KMS-11 (cell line): ENCODE measurements at regions not wholly inside any gene's neighbourhood (a gene's known extent, or its start where the extent isn't known, plus 50 kb on each side); places are given as distances from the start of the nearest gene placed in this dataset.

Source experiments
- H2AFZ ChIP-seq: fragments of 200-600 bp; sonication (generic); 2 replicates; pipeline ENCODE4 v1.6.1; 2016; ENCODE audit warnings: antibody characterized with exemption, mixed run types, low read depth
- H3K27ac ChIP-seq: fragments of 200-600 bp; sonication (generic); 2 replicates; pipeline ENCODE4 v1.6.1; 2016; ENCODE audit warnings: mild to moderate bottlenecking, mixed run types
- H3K27me3 ChIP-seq: fragments of 200-600 bp; sonication (generic); 2 replicates; pipeline ENCODE4 v1.6.1; 2017; ENCODE audit warnings: mild to moderate bottlenecking, low read depth, mixed run types, moderate library complexity; ENCODE audit not compliant: insufficient read depth
- H3K36me3 ChIP-seq: fragments of 200-600 bp; sonication (generic); 2 replicates; pipeline ENCODE4 v1.6.1; 2017; ENCODE audit warnings: mild to moderate bottlenecking, mixed run types; ENCODE audit not compliant: insufficient read depth
- H3K4me1 ChIP-seq: fragments of 200-600 bp; sonication (generic); 2 replicates; pipeline ENCODE4 v1.6.1; 2016; ENCODE audit warnings: mild to moderate bottlenecking, low read depth, mixed run types; ENCODE audit not compliant: poor library complexity, severe bottlenecking
- H3K4me2 ChIP-seq: fragments of 200-600 bp; sonication (generic); 2 replicates; pipeline ENCODE4 v1.7.0; 2016; ENCODE audit warnings: mild to moderate bottlenecking, mixed run types
- H3K4me3 ChIP-seq: fragments of 200-600 bp; sonication (generic); IDR thresholded peaks from 2 replicates; pipeline ENCODE4 v1.6.1; 2017; ENCODE audit warnings: low read depth, low read length, mixed read lengths; ENCODE audit not compliant: insufficient read depth
- H3K79me2 ChIP-seq: fragments of 200-600 bp; sonication (generic); 2 replicates; pipeline ENCODE4 v1.6.1; 2016; ENCODE audit warnings: low read depth, mixed run types; ENCODE audit not compliant: insufficient read depth
- H3K9ac ChIP-seq: fragments of 200-600 bp; sonication (generic); 2 replicates; pipeline ENCODE4 v1.6.1; 2016; ENCODE audit warnings: mild to moderate bottlenecking, mixed run types
- H4K20me1 ChIP-seq: fragments of 200-600 bp; sonication (generic); 2 replicates; pipeline ENCODE4 v1.6.1; 2016; ENCODE audit warnings: mild to moderate bottlenecking, mixed run types; ENCODE audit not compliant: insufficient read depth
- TF ChIP-seq, protein P1 (sequence below): fragments of 200-600 bp; sonication (generic); conservative IDR thresholded peaks from 2 replicates; pipeline ENCODE4 v1.6.1; 2017; ENCODE audit warnings: low read depth, mild to moderate bottlenecking, antibody characterized with exemption, low read length, moderate library complexity, mixed read lengths

GRCh38 chr10:123549761-123550454 lies 116.2 kb upstream of the GPR26 start:
- H3K4me1 ChIP-seq = no peaks in the 10 kb centered on the region
- H3K4me3 ChIP-seq = no peak overlapping the region
- H3K79me2 ChIP-seq = no peaks in the 10 kb centered on the region
- no peak overlapping the region for H2AFZ ChIP-seq
- TF ChIP-seq, protein P1, sequence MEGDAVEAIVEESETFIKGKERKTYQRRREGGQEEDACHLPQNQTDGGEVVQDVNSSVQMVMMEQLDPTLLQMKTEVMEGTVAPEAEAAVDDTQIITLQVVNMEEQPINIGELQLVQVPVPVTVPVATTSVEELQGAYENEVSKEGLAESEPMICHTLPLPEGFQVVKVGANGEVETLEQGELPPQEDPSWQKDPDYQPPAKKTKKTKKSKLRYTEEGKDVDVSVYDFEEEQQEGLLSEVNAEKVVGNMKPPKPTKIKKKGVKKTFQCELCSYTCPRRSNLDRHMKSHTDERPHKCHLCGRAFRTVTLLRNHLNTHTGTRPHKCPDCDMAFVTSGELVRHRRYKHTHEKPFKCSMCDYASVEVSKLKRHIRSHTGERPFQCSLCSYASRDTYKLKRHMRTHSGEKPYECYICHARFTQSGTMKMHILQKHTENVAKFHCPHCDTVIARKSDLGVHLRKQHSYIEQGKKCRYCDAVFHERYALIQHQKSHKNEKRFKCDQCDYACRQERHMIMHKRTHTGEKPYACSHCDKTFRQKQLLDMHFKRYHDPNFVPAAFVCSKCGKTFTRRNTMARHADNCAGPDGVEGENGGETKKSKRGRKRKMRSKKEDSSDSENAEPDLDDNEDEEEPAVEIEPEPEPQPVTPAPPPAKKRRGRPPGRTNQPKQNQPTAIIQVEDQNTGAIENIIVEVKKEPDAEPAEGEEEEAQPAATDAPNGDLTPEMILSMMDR = no peak
- no peaks in the 10 kb centered on the region for H4K20me1 ChIP-seq
- no peaks in the 10 kb centered on the region for H3K36me3 ChIP-seq
- H3K27me3 ChIP-seq = no peaks in the 10 kb centered on the region
- no peak overlapping the region for H3K4me2 ChIP-seq
- H3K27ac ChIP-seq = no peak overlapping the region
- no peak overlapping the region for H3K9ac ChIP-seq

GRCh38 chr10:123550675-123551096 lies 115.5 kb upstream of the GPR26 start:
- Histone ChIP-seq H3K4me3 (no peak overlapping the region), H3K4me2 (no peak overlapping the region), H2AFZ (no peak overlapping the region), H3K9ac (no peak overlapping the region), H3K79me2 (no peaks in the 10 kb centered on the region), H3K36me3 (no peaks in the 10 kb centered on the region), H3K4me1 (no peaks in the 10 kb centered on the region), H3K27me3 (no peaks in the 10 kb centered on the region), H4K20me1 (no peaks in the 10 kb centered on the region), H3K27ac (no peak overlapping the region)
- TF ChIP-seq, protein P1 = no peak

DNA sequence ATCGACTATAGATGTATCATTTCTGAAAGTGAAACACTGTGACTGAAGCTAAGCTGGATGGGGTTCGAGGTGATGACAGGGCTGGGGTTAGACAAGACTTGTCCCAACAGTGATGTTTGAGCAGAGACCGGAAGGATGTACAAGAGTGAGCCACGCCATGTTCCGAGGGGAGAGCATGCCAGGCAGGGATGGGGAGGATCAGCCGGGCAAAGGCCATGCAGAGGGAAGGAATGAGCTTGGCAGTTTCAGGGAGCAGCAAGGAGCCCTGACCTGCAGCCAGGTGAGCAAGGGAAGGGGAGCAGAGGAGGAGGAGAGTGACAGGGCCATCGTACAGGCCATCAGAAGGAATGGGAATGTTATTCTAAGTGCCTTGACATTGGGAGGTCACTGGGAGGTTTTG lies 114.9 kb upstream of the GPR26 start:
- Histone ChIP-seq H3K4me1 (no peaks in the 10 kb centered on the region), H3K27ac (no peak overlapping the region), H3K4me2 (no peak overlapping the region), H3K9ac (no peak overlapping the region), H3K4me3 (no peak overlapping the region), H4K20me1 (no peaks in the 10 kb centered on the region), H3K27me3 (no peaks in the 10 kb centered on the region), H3K36me3 (no peaks in the 10 kb centered on the region), H3K79me2 (no peaks in the 10 kb centered on the region), H2AFZ (no peak overlapping the region)
- TF ChIP-seq, protein P1 = no peak

- Histone ChIP-seq H2AFZ (no peak overlapping the region), H3K9ac (no peak overlapping the region), H3K36me3 (no peaks in the 10 kb centered on the region), H3K4me1 (no peaks in the 10 kb centered on the region), H3K4me2 (no peak overlapping the region), H3K79me2 (no peaks in the 10 kb centered on the region), H4K20me1 (no peaks in the 10 kb centered on the region), H3K27ac (no peak overlapping the region), H3K27me3 (no peaks in the 10 kb centered on the region), H3K4me3 (no peak overlapping the region)
- TF ChIP-seq, protein P1 = no peak
Observed at GRCh38 chr10:123552760-123553554, 113.2 kb upstream of the GPR26 start.
